Upper lobe of left lung (tissue), 4 donors: ENCODE measurements at regions not wholly inside any gene's neighbourhood (a gene's known extent, or its start where the extent isn't known, plus 50 kb on each side); places are given as distances from the start of the nearest gene placed in this dataset.

ENCODE experiments used
- CTCF ChIP-seq, 6 experiments: fragments of 450-650 bp in 4 of 6; fragments of 200-600 bp in 2 of 6; sonication (generic) in 2 of 6; IDR thresholded peaks; one replicate each; pipeline ENCODE4 v1.5.1; 2016 to 2019; ENCODE audit warnings: antibody characterized with exemption in 6 of 6
- POLR2A ChIP-seq, 4 donors: fragments of 450-650 bp; IDR thresholded peaks; one replicate each; pipeline ENCODE4 v1.5.1; 2016 to 2017; ENCODE audit warnings: antibody characterized with exemption in 4 of 4, mild to moderate bottlenecking in 2 of 4

DNA sequence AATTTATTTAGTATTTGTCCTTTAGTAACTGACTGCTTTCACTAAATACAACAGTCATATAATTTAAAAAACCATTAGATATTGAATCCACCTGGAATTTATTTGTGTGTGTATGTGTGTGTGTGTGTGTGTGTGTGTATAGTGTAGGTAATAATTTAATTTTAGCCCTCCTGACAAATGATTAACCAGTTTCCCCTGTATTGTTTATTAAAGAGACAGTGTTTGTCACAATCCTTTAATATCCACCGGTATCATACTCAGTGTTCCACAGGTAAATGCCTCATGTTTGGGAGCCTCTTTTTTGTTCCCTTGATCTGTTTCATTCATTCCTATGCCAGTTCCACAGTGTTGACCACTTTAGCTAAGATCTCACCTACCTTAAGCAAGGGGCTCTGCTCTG, 134.6 kb upstream of the IRX3 start:
- TF ChIP-seq CTCF (IDR thresholded peaks at IDR 0.05): no peak
- TF ChIP-seq POLR2A (IDR thresholded peaks at IDR 0.05): no peak
